Pancreas (tissue), 10 donors: ENCODE measurements at regions not wholly inside any gene's neighbourhood (a gene's known extent, or its start where the extent isn't known, plus 50 kb on each side); places are given as distances from the start of the nearest gene placed in this dataset.

Source experiments
- ATAC-seq, 4 donors: fragments of 200-7000 bp; cut with Tn5 transposase; one replicate each; pipeline versions ENCODE4 v1.8.0 to v1.9.1; 2020; ENCODE audit warnings: mild to moderate bottlenecking in 4 of 4, moderate library complexity in 4 of 4
- DNase-seq, 6 donors: peaks; one replicate each; pipeline ENCODE4 v3.0.0-alpha.2; 2020
- FAIRE-seq: peaks from 2 replicates; lab custom pipeline; 2012; peaks lifted over from hg19 to GRCh38; lab: Jason Lieb, UNC
- H3K27ac ChIP-seq, 4 donors: fragments of 200-600 bp; sonication (generic); 1 replicate in 3 of 4; 2 replicates in 1 of 4; pipeline versions ENCODE4 v1.5.0 to v1.8.0; 2020
- H3K27me3 ChIP-seq, 4 donors: fragments of 200-600 bp; one replicate each; pipeline ENCODE4 v1.8.0; 2021
- H3K36me3 ChIP-seq, 3 donors: fragments of 200-600 bp; sonication (generic) in 1 of 3; one replicate each; pipeline versions ENCODE4 v1.5.0 to v1.8.0; 2020 to 2021
- H3K4me1 ChIP-seq, 3 donors: fragments of 200-600 bp; one replicate each; pipeline ENCODE4 v1.8.0; 2021
- H3K4me3 ChIP-seq, 4 donors: fragments of 200-600 bp; sonication (generic) in 2 of 4; one replicate each; pipeline versions ENCODE4 v1.5.0 to v1.8.0; 2020 to 2021
- H3K9me3 ChIP-seq, 4 donors: fragments of 200-600 bp; one replicate each; pipeline ENCODE4 v1.8.0; 2021
- WGBS, 2 donors: extraction: QIAGEN DNeasy Blood & Tissue Kit; methylation state at CpG; one replicate each; pipeline ENCODE4 v1.1.7; 2013; 5-methylcytosine and 5-hydroxymethylcytosine counted together
- intact Hi-C, 3 donors: fragments of 100-400 bp; cut with DNase I; formaldehyde crosslinking; loops; one replicate each; pipeline versions ENCODE4 v1.11.1 to v1.14.2; 2022
- TF ChIP-seq, protein P1 (sequence below), 4 donors: fragments of 200-600 bp; sonication (generic) in 3 of 4; IDR thresholded peaks; one replicate each; pipeline versions ENCODE4 v1.5.0 to v1.8.0; 2021; ENCODE audit warnings: antibody characterized with exemption in 4 of 4
- donor health status: healthy with polysubstance abuse.
- donor health status: DM: no; HTN: no; CAD: no; lungs with moderate emphysema.
- donor health status: DM: no; HTN: no; CAD: no.
- donor health status: control.
- donor health status: control.
- donor health status: Bipolar disorder and iron deficiency.
- donor health status: DM: yes; HTN: yes; CAD: no.
- donor health status: DM: no; HTN: no; CAD: no.
- donor health status: DM: no; HTN: no; CAD: no.
- donor health status: DM: yes; HTN: yes; CAD: no.

DNA sequence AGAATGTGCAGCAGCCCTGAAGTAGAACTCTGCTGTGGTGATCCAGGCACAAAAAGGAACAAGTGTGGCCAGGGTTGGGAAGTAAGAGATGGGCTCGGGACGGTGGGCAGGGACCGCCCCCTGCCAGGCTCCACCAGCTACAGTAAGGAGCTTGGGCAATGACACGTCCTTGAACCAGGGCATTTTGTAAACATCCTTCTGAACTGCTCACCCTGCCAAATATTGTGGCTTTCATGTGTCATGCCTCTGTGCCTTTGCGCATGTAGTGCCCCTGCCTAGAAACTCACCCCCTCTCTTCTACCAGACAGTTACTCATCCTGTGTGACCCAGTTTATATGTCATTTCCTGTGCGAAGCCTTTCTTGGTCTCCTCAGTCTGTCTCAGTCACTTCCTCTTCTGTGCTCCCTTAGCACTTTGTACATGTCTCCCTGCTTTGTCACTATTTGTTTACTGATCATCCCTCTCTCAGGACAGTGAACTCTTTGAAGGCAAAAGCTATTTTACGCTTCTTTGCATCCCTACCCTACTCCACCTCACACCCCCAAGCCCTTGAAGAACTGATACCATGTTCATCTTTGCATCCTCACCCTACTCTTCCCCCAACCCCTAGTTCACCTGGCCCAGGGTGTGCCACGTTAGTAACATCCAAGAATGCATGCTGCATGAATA is 108.9 kb upstream of the PLEKHG7 start:
- Histone ChIP-seq H3K36me3 (no peaks in the 10 kb centered on the region), H3K4me3 (no peak overlapping the region), H3K4me1 (no peaks in the 10 kb centered on the region), H3K27me3 (no peaks in the 10 kb centered on the region), H3K9me3 (no peaks in the 10 kb centered on the region), H3K27ac (peak overlapping the region in 2 of 4 donors; percentile 30 to 42)
- TF ChIP-seq, protein P1, sequence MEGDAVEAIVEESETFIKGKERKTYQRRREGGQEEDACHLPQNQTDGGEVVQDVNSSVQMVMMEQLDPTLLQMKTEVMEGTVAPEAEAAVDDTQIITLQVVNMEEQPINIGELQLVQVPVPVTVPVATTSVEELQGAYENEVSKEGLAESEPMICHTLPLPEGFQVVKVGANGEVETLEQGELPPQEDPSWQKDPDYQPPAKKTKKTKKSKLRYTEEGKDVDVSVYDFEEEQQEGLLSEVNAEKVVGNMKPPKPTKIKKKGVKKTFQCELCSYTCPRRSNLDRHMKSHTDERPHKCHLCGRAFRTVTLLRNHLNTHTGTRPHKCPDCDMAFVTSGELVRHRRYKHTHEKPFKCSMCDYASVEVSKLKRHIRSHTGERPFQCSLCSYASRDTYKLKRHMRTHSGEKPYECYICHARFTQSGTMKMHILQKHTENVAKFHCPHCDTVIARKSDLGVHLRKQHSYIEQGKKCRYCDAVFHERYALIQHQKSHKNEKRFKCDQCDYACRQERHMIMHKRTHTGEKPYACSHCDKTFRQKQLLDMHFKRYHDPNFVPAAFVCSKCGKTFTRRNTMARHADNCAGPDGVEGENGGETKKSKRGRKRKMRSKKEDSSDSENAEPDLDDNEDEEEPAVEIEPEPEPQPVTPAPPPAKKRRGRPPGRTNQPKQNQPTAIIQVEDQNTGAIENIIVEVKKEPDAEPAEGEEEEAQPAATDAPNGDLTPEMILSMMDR (IDR thresholded peaks at IDR 0.05), result no peak
- DNase-seq (peak in 1 of 6 donors; percentile 45), FAIRE-seq (no peak), ATAC-seq (peak in 3 of 4 donors; percentile 51 to 93 (median 90))
- intact Hi-C loops, result no loop called here
- WGBS, 2 donors, result 61 to 77% methylated on average over 8 of the region's 8 CpGs

DNA sequence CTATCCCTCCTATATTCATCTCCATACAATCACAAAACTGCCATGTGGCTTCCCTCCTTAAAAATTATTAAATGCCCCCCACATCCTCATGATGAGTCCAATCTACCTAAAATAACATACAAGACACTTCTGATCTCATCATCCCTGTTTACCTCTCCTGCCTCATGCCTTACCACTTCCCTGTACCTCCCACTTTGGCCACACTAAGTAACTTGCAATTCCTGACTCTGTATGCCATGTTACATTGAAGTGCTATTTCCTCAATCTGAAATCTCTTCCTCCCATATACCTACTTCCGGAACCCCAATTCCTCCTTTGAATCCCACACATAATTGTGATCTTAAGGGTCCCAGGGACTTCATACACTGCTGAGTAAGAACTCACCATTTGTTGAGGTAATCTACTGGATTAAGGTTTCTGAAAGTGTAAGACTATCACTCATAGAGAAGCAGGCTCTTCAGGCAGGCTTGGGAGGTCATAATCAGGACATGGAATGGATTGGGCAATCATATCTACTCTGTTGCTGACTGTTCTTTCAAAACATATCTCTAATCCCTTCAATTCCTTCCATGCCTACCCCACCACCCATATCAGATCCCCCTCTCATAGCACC is 117.6 kb upstream of the PLEKHG7 start:
- intact Hi-C loops, result no loop called here
- TF ChIP-seq, protein P1 (IDR thresholded peaks at IDR 0.05), result no peak
- no peak overlapping the region for H3K27ac ChIP-seq
- ATAC-seq (no peak), DNase-seq (no peak), FAIRE-seq (no peak)
- no peaks in the 10 kb centered on the region for H3K9me3 ChIP-seq
- no peak overlapping the region for H3K4me3 ChIP-seq
- no peaks in the 10 kb centered on the region for H3K4me1 ChIP-seq
- 81 to 90% methylated on average over 1 of the region's 1 CpG for WGBS, 2 donors
- no peaks in the 10 kb centered on the region for H3K27me3 ChIP-seq
- no peaks in the 10 kb centered on the region for H3K36me3 ChIP-seq

GRCh38 chr12:92583910-92584309 is 118.9 kb upstream of the PLEKHG7 start:
- FAIRE-seq (no peak), ATAC-seq (no peak), DNase-seq (no peak)
- H3K27me3 ChIP-seq, result no peaks in the 10 kb centered on the region
- no peak overlapping the region for H3K27ac ChIP-seq
- 84 to 87% methylated on average over 2 of the region's 2 CpGs for WGBS, 2 donors
- no peaks in the 10 kb centered on the region for H3K36me3 ChIP-seq
- no peak overlapping the region for H3K4me3 ChIP-seq
- TF ChIP-seq, protein P1 (IDR thresholded peaks at IDR 0.05), result no peak
- H3K9me3 ChIP-seq, result no peaks in the 10 kb centered on the region
- intact Hi-C loops, result no loop called here
- no peaks in the 10 kb centered on the region for H3K4me1 ChIP-seq

GRCh38 chr12:92582893-92583292 is 119.9 kb upstream of the PLEKHG7 start:
- Histone ChIP-seq H3K36me3 (no peaks in the 10 kb centered on the region), H3K27ac (no peak overlapping the region), H3K27me3 (no peaks in the 10 kb centered on the region), H3K4me1 (no peaks in the 10 kb centered on the region), H3K4me3 (no peak overlapping the region), H3K9me3 (no peaks in the 10 kb centered on the region)
- 87 to 93% methylated on average over 2 of the region's 2 CpGs for WGBS, 2 donors
- FAIRE-seq (no peak), DNase-seq (no peak), ATAC-seq (no peak)
- TF ChIP-seq, protein P1 (IDR thresholded peaks at IDR 0.05), result no peak
- intact Hi-C loops, result no loop called here

- FAIRE-seq (no peak), DNase-seq (no peak), ATAC-seq (no peak)
- Histone ChIP-seq H3K9me3 (no peaks in the 10 kb centered on the region), H3K4me1 (no peaks in the 10 kb centered on the region), H3K27ac (no peak overlapping the region), H3K4me3 (no peak overlapping the region), H3K36me3 (no peaks in the 10 kb centered on the region), H3K27me3 (no peaks in the 10 kb centered on the region)
- 79 to 85% methylated on average over 4 of the region's 4 CpGs for WGBS, 2 donors
- intact Hi-C loops, result no loop called here
- TF ChIP-seq, protein P1 (IDR thresholded peaks at IDR 0.05), result no peak
Observed at GRCh38 chr12:92582475-92582874, 120.3 kb upstream of the PLEKHG7 start.
